Ishikawa (cell line): ENCODE measurements at regions not wholly inside any gene's neighbourhood (a gene's known extent, or its start where the extent isn't known, plus 50 kb on each side); places are given as distances from the start of the nearest gene placed in this dataset.

ENCODE experiments used
- EGR1 ChIP-seq: IDR thresholded peaks from 2 replicates; pipeline ENCODE4 v1.6.1; 2012
- FOXM1 ChIP-seq: IDR thresholded peaks from 2 replicates; pipeline ENCODE4 v1.6.1; 2012; ENCODE audit warnings: low read depth, borderline replicate concordance
- YY1 ChIP-seq: IDR thresholded peaks from 2 replicates; pipeline ENCODE4 v1.6.1; 2012; ENCODE audit warnings: low read depth
- TF ChIP-seq, protein P1 (sequence below): IDR thresholded peaks from 2 replicates; pipeline ENCODE4 v1.6.1; 2012
- TF ChIP-seq, protein P2 (sequence below): IDR thresholded peaks from 2 replicates; pipeline ENCODE4 v1.6.1; 2012; ENCODE audit warnings: low read depth, mild to moderate bottlenecking

DNA sequence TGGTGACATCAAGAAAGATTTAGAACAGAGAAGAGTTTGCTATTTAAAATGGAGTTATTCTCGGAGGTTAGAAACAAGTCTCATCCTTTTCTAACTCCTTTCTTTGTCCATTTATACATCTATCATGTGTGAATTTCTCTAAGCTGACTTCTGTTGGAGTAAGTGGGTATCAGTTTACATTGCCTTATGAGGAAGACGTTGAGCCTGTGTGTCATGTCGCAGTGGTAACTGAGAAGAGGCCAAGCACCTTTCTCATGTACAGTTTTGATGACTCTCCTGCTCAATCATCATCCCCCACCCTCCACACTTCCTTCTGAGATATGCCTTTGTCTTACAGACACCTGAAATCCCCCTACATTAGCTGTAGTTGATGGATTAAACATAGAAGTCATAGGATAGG lies 624.8 kb downstream of the LIG4 start:
- TF ChIP-seq, protein P1, sequence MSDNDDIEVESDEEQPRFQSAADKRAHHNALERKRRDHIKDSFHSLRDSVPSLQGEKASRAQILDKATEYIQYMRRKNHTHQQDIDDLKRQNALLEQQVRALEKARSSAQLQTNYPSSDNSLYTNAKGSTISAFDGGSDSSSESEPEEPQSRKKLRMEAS = no peak
- TF ChIP-seq YY1 (no peak), FOXM1 (no peak), EGR1 (no peak)
- TF ChIP-seq, protein P2, sequence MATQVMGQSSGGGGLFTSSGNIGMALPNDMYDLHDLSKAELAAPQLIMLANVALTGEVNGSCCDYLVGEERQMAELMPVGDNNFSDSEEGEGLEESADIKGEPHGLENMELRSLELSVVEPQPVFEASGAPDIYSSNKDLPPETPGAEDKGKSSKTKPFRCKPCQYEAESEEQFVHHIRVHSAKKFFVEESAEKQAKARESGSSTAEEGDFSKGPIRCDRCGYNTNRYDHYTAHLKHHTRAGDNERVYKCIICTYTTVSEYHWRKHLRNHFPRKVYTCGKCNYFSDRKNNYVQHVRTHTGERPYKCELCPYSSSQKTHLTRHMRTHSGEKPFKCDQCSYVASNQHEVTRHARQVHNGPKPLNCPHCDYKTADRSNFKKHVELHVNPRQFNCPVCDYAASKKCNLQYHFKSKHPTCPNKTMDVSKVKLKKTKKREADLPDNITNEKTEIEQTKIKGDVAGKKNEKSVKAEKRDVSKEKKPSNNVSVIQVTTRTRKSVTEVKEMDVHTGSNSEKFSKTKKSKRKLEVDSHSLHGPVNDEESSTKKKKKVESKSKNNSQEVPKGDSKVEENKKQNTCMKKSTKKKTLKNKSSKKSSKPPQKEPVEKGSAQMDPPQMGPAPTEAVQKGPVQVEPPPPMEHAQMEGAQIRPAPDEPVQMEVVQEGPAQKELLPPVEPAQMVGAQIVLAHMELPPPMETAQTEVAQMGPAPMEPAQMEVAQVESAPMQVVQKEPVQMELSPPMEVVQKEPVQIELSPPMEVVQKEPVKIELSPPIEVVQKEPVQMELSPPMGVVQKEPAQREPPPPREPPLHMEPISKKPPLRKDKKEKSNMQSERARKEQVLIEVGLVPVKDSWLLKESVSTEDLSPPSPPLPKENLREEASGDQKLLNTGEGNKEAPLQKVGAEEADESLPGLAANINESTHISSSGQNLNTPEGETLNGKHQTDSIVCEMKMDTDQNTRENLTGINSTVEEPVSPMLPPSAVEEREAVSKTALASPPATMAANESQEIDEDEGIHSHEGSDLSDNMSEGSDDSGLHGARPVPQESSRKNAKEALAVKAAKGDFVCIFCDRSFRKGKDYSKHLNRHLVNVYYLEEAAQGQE = no peak
